ENCODE measurements at regions not wholly inside any gene's neighbourhood (a gene's known extent, or its start where the extent isn't known, plus 50 kb on each side); places are given as distances from the start of the nearest gene placed in this dataset.

DNA sequence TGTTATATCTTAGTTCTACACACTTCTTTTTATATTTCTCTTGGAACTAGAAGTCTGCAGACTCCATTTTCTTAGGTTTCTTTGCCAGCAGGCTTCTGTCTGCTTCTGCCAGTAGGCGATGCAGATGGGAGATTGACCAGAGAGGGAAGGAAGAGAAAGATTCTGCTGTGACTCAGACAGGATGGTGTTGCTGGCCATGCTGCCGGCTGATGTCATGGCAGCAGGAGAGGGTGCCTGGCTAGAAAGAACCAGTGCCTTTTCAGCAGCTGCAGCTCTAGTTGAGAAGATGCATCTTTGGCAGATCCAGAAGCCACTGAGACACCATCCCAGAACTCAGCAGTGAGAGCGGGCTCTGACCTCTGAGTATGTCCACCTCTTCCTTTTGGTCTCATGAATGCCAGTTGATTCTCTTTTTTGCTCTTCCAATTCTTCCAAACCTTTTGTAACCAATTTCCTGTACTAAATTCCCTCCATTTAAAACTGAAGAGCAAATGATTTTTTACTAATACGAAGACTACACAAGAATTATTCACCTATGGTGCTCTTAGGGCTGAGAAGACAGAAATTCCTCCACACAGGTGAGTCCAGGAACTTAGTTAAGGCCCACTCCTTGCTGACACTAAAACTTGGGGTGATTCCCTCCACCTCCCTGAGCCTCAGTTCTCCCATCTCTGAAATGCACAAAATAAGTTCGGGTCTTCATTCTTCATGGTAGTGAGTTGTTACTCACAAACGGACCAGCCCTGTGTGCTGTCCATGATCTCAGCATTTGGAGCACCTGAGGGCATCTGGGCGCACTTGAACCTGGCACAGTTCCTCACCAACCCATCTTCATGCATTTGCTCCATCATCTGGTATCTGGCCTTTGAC lies 200.7 kb downstream of the MYCN start:
- intact Hi-C loops (cut with DNase I), result no loop called here
- no peak for DNase-seq
- Histone ChIP-seq H3K9me3 (no peaks in the 10 kb centered on the region), H3K27ac (no peak overlapping the region), H3K4me3 (no peak overlapping the region), H3K4me1 (no peaks in the 10 kb centered on the region), H3K27me3 (no peaks in the 10 kb centered on the region), H3K36me3 (no peaks in the 10 kb centered on the region)
- WGBS, 2 donors, result 90 to 92% methylated on average over 7 of the region's 7 CpGs
- no peak for TF ChIP-seq POLR2A (IDR thresholded peaks at IDR 0.05)
- TF ChIP-seq POLR2AphosphoS5 (IDR thresholded peaks at IDR 0.05), result no peak

DNA sequence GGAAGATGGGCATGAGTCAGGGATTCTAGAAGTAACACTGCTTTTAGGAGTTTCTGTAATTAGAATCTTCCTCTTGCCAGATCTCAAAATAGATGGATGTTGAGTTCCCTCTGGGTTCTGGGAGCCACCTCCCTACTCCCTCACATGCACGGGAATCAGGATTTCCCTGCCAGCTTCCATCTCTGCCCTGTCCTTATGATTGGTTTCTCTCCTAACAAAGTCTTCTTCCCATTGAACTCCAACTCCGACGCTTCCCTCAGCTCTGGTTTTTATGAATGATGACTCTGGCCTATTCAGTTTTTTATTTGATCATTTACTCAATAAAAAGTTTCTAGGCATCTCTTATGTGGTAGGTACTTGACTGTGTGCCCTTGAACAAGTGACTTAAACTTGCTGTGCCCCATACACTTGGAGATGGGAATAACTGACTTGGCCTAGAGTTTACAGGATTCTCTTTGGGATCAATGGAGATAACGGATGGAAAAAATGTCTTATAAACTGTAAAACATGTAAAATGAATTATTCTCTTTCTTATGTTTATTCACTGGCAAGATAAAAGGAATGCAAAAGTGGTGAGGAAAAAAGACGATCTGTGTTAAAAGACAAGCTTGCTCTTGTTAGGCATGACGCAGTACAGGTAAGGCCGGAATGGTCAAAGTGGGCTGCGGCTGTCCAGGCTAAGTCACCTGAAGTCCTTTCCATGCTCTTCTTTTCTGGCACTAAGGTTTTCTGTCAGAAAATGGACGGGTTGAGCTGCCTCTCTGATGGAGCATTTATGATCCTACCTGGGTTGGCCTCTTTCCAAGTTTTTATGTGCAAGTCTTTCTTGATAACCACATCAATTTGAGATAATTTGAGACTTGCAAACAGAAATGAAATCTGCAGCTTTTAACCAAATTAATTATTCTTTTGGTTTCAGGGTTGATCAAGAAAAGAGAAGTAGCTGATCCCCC lies 199.6 kb downstream of the MYCN start:
- Histone ChIP-seq H3K36me3 (no peaks in the 10 kb centered on the region), H3K9me3 (no peaks in the 10 kb centered on the region), H3K4me1 (no peaks in the 10 kb centered on the region), H3K27me3 (no peaks in the 10 kb centered on the region), H3K27ac (no peak overlapping the region), H3K4me3 (no peak overlapping the region)
- 61 to 81% methylated on average over 9 of the region's 9 CpGs for WGBS, 2 donors
- DNase-seq, result no peak
- TF ChIP-seq EP300 (IDR thresholded peaks at IDR 0.05), result no peak
- intact Hi-C loops (cut with DNase I), result no loop called here

DNA sequence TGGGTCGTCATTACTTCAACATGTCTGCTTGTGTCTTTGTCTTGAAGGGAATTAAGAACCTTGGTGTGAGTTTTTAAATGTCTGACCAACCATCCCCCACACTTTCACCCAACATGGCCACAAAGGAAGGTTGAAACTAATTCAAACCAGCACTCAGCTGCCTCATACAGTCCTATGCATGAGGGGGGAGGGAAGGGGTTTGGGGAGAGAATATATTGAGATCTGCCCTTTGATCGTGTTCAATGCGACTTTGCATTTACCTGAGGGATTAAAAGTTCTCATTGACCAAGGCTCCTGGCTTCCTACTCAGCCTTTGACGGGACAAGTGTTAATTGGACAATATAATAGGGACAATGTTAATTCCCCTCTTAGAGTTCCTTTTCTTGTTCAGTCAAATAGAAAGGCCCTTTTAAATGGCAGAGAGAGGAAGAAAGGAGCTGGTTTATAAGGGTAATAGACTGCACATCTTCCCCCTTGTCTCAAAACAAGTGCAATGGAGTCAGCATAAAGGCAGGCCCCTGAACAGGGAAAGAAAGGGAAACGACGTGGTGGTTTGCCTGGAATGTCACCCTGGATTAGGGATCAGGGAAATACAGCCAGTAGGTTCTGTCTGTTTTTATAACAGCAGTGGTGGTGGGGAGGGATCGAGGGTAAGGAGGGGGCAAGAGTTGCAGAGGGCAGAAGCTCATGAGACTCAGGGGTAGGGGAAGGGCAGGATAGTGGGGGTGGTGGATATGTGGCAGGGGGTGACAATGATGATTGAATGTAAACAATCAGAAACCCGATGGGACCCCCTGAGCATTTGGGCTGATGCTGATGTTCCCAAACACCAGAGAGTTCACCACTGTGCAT lies 198.7 kb downstream of the MYCN start:
- no peaks in the 10 kb centered on the region for H3K27me3 ChIP-seq
- H3K4me3 ChIP-seq, result no peak overlapping the region
- intact Hi-C loops (cut with DNase I), result no loop called here
- H3K9me3 ChIP-seq, result no peaks in the 10 kb centered on the region
- DNase-seq, result no peak
- TF ChIP-seq, protein P1, sequence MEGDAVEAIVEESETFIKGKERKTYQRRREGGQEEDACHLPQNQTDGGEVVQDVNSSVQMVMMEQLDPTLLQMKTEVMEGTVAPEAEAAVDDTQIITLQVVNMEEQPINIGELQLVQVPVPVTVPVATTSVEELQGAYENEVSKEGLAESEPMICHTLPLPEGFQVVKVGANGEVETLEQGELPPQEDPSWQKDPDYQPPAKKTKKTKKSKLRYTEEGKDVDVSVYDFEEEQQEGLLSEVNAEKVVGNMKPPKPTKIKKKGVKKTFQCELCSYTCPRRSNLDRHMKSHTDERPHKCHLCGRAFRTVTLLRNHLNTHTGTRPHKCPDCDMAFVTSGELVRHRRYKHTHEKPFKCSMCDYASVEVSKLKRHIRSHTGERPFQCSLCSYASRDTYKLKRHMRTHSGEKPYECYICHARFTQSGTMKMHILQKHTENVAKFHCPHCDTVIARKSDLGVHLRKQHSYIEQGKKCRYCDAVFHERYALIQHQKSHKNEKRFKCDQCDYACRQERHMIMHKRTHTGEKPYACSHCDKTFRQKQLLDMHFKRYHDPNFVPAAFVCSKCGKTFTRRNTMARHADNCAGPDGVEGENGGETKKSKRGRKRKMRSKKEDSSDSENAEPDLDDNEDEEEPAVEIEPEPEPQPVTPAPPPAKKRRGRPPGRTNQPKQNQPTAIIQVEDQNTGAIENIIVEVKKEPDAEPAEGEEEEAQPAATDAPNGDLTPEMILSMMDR (IDR thresholded peaks at IDR 0.05), result no peak
- no peak for TF ChIP-seq POLR2AphosphoS5 (IDR thresholded peaks at IDR 0.05)
- no peak overlapping the region for H3K27ac ChIP-seq
- 85 to 90% methylated on average over 8 of the region's 8 CpGs for WGBS, 2 donors
- H3K36me3 ChIP-seq, result no peaks in the 10 kb centered on the region
- no peaks in the 10 kb centered on the region for H3K4me1 ChIP-seq

DNA sequence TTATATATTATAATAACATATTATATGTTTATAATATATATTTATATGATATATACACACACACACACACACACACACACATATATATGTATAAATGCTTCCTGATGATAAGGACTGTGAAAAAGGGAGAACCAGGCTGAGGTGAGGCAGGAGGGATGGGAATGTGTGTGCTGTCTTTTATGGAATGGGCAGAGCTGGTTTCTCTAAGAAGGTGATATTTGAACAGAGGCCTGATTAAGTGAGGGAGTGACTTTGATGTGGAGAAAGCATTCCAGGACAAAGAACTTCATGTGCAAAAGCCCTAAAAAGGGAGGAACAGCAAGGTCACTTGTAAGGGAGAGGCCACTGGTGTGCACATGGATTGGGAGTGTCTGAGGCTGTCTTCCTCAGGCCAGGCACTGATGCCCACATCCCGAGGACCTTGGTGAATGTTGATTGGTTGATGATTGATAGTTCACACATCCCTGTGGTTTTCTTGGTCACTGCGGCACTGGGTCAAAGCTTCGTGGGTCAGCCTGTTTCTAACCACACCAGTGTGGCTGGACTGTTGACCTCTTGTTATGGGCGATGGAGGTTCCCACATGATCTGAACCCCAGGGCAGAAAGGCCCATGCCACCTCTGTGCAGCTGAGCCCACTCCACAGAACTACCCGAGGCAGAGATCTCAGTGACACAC lies 196.9 kb downstream of the MYCN start:
- no peaks in the 10 kb centered on the region for H3K27me3 ChIP-seq
- H3K4me3 ChIP-seq, result no peak overlapping the region
- WGBS, 2 donors, result 81 to 88% methylated on average over 5 of the region's 5 CpGs
- H3K9me3 ChIP-seq, result no peaks in the 10 kb centered on the region
- DNase-seq, result no peak
- H3K27ac ChIP-seq, result no peak overlapping the region
- H3K4me1 ChIP-seq, result no peaks in the 10 kb centered on the region
- H3K36me3 ChIP-seq, result no peaks in the 10 kb centered on the region
- intact Hi-C loops (cut with DNase I), result no loop called here
- TF ChIP-seq, protein P1 (IDR thresholded peaks at IDR 0.05), result no peak
- no peak for TF ChIP-seq POLR2AphosphoS5 (IDR thresholded peaks at IDR 0.05)
- no peak for TF ChIP-seq EP300 (IDR thresholded peaks at IDR 0.05)
- no peak for TF ChIP-seq POLR2A (IDR thresholded peaks at IDR 0.05)

DNA sequence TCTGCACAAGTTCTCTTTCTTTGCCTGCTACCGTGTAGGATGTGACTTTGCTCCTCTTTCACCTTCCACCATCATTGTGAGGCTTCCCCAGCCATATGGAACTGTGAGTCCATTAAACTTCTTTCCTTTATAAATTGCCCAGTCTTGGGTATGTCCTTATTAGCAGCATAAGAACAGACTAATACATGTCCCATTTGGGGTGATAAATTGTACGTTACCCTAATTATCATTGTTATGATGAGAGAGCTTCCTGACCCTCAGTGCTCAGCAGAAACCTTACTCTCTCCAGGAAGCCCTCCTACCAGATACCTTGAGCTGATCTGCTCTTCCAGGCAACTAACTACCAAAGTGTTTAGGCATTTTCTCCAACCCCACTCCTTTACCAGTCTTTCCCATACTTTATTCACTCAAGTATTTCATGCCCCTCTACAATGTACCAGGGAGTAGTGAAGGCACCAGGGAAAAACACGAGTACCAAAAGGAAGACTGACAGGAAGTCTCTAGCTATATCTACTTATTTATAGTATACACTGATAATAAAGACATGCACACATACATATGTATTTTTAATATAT lies 196.2 kb downstream of the MYCN start:
- no peak for DNase-seq
- no peak for TF ChIP-seq EP300 (IDR thresholded peaks at IDR 0.05)
- no peak for TF ChIP-seq POLR2AphosphoS5 (IDR thresholded peaks at IDR 0.05)
- TF ChIP-seq, protein P1 (IDR thresholded peaks at IDR 0.05), result no peak
- TF ChIP-seq POLR2A (IDR thresholded peaks at IDR 0.05), result no peak
- WGBS, 2 donors, result 86 to 95% methylated on average over 3 of the region's 3 CpGs

More for the DNA sequence above, 196.2 kb downstream of the MYCN start:
- H3K27me3 ChIP-seq, result no peaks in the 10 kb centered on the region
- intact Hi-C loops (cut with DNase I), result no loop called here
- H3K36me3 ChIP-seq, result no peaks in the 10 kb centered on the region
- no peaks in the 10 kb centered on the region for H3K4me1 ChIP-seq
- H3K27ac ChIP-seq, result no peak overlapping the region
- no peaks in the 10 kb centered on the region for H3K9me3 ChIP-seq
- no peak overlapping the region for H3K4me3 ChIP-seq

All from sigmoid colon (tissue), 6 donors.